ENCODE measurements at regions not wholly inside any gene's neighbourhood (a gene's known extent, or its start where the extent isn't known, plus 50 kb on each side); places are given as distances from the start of the nearest gene placed in this dataset.

DNA sequence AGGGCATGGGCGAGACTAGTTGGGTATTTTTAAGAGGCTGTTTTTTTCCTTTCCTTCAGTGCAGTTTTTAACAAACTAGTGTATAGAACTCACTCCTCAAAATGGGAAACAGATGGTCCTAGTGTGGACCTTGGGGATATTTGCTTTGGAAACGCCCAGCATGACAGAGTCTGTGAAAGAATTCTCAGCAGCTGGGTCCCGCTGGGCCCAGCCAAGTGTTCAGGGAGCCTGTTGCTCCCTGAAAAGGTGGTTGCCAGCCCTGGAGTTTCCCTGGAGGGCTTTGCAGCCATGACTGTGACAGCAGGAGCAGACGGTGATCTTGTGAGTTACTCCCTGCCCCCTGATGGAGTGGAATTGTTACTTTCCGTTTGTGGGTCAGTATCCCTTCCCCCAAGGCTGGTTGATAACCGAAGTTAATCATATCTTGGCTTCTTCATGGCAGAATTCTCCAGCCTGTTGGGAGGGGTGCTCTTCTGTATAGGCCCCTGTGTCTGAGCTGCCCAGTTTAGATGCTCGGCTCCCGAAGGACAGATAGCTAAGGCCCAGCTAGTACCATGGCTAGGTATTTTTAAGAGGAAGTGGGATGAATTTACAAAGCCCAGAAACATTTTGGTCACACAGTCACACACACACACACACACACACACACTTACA lies 278.6 kb upstream of the HABP2 start:
- CTCF ChIA-PET: interaction anchor here (1.0 to 1.1 kb wide), 3 partner anchors 34 to 108 kb away, joined by 3 read pairs; no protein-coding TSS in a partner anchor

DNA sequence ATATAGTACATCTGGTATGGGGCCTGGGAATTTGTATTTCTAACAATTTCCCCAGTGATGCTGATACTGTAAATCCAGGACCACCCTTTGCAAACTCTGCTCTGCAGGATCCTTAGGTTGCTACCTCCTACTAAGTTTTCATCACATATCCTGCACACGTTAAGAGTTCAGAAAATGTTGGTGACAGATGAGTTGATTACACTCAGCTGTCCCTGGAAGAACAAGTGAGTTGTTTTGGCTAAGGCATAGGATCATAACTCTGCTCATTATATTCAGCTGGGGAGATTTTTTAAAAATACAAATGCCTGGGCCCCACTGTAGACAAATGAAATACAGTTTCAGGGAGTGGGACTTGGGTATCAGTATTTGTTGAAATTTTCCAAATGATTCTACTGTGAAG lies 274.6 kb upstream of the HABP2 start:
- WGBS (ENCODE audit: insufficient coverage): 100% methylated on average over 1 of the region's 1 CpG
- DNase-seq: no peak
- H3K27me3 ChIP-seq (replicated peaks in 2 of 5; ENCODE audit: control insufficient read depth in 4 of 5, insufficient read depth in 5 of 5, low read length in 4 of 5): no peaks in the 10 kb centered on the region
- ChIA-PET POLR2A (no interaction called here), CTCF (no interaction called here)
- H3K36me3 ChIP-seq (ENCODE audit: control insufficient read depth in 4 of 4, insufficient read depth in 4 of 4, low read length in 3 of 4): no peaks in the 10 kb centered on the region
- H3K9me3 ChIP-seq (ENCODE audit: control extremely low read depth in 1 of 5, control insufficient read depth in 4 of 5, insufficient read depth in 2 of 5, low read depth in 1 of 5, low read length in 4 of 5): peaks cover 0 to 20% (median 8%) of the 10 kb centered on the region in 5 experiments
- H3K4me3 ChIP-seq (ENCODE audit: control insufficient read depth in 1 of 7, extremely low read depth in 1 of 7, insufficient read depth in 4 of 7, low read depth in 2 of 7, low read length in 6 of 7): no peak overlapping the region
- H3K27ac ChIP-seq (ENCODE audit: insufficient read depth in 1 of 2, low read depth in 1 of 2, low read length in 2 of 2, poor library complexity in 1 of 2, severe bottlenecking in 2 of 2): no peak overlapping the region
- H3K4me1 ChIP-seq (ENCODE audit: control extremely low read depth in 1 of 4, control insufficient read depth in 4 of 4, insufficient read depth in 4 of 4, low read length in 3 of 4): peaks cover 0 to 11% (median 10%) of the 10 kb centered on the region in 4 experiments

More for the DNA sequence above, 278.6 kb upstream of the HABP2 start:
- H3K36me3 ChIP-seq (ENCODE audit: control insufficient read depth in 4 of 4, insufficient read depth in 4 of 4, low read length in 3 of 4): no peaks in the 10 kb centered on the region
- POLR2A ChIA-PET: no interaction called here
- peaks cover 0 to 20% (median 8%) of the 10 kb centered on the region in 5 experiments for H3K9me3 ChIP-seq (ENCODE audit: control extremely low read depth in 1 of 5, control insufficient read depth in 4 of 5, insufficient read depth in 2 of 5, low read depth in 1 of 5, low read length in 4 of 5)
- WGBS (ENCODE audit: insufficient coverage): 94% methylated on average over 6 of the region's 8 CpGs
- DNase-seq: no peak
- H3K27ac ChIP-seq (ENCODE audit: insufficient read depth in 1 of 2, low read depth in 1 of 2, low read length in 2 of 2, poor library complexity in 1 of 2, severe bottlenecking in 2 of 2): no peak overlapping the region
- no peaks in the 10 kb centered on the region for H3K27me3 ChIP-seq (replicated peaks in 2 of 5; ENCODE audit: control insufficient read depth in 4 of 5, insufficient read depth in 5 of 5, low read length in 4 of 5)
- H3K4me3 ChIP-seq (ENCODE audit: control insufficient read depth in 1 of 7, extremely low read depth in 1 of 7, insufficient read depth in 4 of 7, low read depth in 2 of 7, low read length in 6 of 7): no peak overlapping the region
- H3K4me1 ChIP-seq (ENCODE audit: control extremely low read depth in 1 of 4, control insufficient read depth in 4 of 4, insufficient read depth in 4 of 4, low read length in 3 of 4): peaks cover 6 to 22% (median 19%) of the 10 kb centered on the region in 4 experiments

DNA sequence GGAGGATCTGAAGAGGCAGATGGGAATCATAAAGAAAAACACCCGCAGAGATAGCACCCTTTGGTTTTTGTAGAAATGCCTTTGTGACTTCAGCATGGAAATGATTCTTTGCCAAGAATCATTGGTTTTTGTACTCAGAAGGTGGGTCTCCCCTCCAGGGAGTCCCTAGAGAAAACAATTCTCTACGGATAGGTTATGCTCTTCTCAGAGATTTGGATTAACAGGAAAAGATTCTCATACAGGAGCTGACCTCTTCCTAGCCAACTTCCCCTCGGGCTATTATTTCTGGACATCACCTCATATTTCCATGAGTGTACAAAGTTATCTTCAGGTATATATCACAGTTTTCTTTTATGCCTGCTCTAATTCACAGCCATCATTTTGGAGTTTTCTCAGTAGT lies 274.2 kb upstream of the HABP2 start:
- WGBS (ENCODE audit: insufficient coverage): 67% methylated on average over 2 of the region's 3 CpGs
- H3K4me1 ChIP-seq (ENCODE audit: control extremely low read depth in 1 of 4, control insufficient read depth in 4 of 4, insufficient read depth in 4 of 4, low read length in 3 of 4): peaks cover 0 to 7% (median 5%) of the 10 kb centered on the region in 4 experiments
- H3K27ac ChIP-seq (ENCODE audit: insufficient read depth in 1 of 2, low read depth in 1 of 2, low read length in 2 of 2, poor library complexity in 1 of 2, severe bottlenecking in 2 of 2): no peak overlapping the region
- POLR2A ChIA-PET: no interaction called here
- no peak for DNase-seq
- no peaks in the 10 kb centered on the region for H3K27me3 ChIP-seq (replicated peaks in 2 of 5; ENCODE audit: control insufficient read depth in 4 of 5, insufficient read depth in 5 of 5, low read length in 4 of 5)
- CTCF ChIA-PET: no interaction called here
- H3K4me3 ChIP-seq (ENCODE audit: control insufficient read depth in 1 of 7, extremely low read depth in 1 of 7, insufficient read depth in 4 of 7, low read depth in 2 of 7, low read length in 6 of 7): no peak overlapping the region
- no peaks in the 10 kb centered on the region for H3K36me3 ChIP-seq (ENCODE audit: control insufficient read depth in 4 of 4, insufficient read depth in 4 of 4, low read length in 3 of 4)
- H3K9me3 ChIP-seq (ENCODE audit: control extremely low read depth in 1 of 5, control insufficient read depth in 4 of 5, insufficient read depth in 2 of 5, low read depth in 1 of 5, low read length in 4 of 5): peaks cover 0 to 20% (median 8%) of the 10 kb centered on the region in 5 experiments

DNA sequence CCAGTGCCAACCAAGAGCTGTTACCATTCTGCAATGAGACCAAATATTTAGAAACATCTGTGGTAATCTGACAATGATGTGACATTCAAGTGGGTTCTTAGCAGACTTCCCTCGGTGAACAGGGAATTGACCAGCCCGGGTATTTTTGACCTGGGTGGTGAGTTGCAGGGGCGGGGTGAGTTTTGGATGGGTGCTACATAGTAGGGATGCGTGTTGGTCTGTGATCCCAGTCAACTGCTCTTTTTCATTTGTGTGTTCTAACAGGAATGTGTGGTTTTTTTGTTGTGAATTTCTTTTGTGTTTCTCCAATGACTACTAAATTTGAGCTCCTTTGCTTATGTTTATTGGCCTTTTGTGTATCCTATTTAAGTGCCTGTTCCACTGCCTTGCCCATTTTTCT lies 273.6 kb upstream of the HABP2 start:
- H3K9me3 ChIP-seq (ENCODE audit: control extremely low read depth in 1 of 5, control insufficient read depth in 4 of 5, insufficient read depth in 2 of 5, low read depth in 1 of 5, low read length in 4 of 5): peaks cover 0 to 20% (median 8%) of the 10 kb centered on the region in 5 experiments
- H3K27me3 ChIP-seq (replicated peaks in 2 of 5; ENCODE audit: control insufficient read depth in 4 of 5, insufficient read depth in 5 of 5, low read length in 4 of 5): no peaks in the 10 kb centered on the region
- WGBS (ENCODE audit: insufficient coverage): 93% methylated on average over 3 of the region's 4 CpGs
- POLR2A ChIA-PET: interaction anchor here (0.6 kb wide), 1 partner anchor 605 kb away, joined by 5 read pairs; no protein-coding TSS in a partner anchor
- H3K4me1 ChIP-seq (ENCODE audit: control extremely low read depth in 1 of 4, control insufficient read depth in 4 of 4, insufficient read depth in 4 of 4, low read length in 3 of 4): peaks cover 0 to 1% (median 0%) of the 10 kb centered on the region in 4 experiments
- H3K27ac ChIP-seq (ENCODE audit: insufficient read depth in 1 of 2, low read depth in 1 of 2, low read length in 2 of 2, poor library complexity in 1 of 2, severe bottlenecking in 2 of 2): no peak overlapping the region
- DNase-seq: no peak
- CTCF ChIA-PET: no interaction called here
- no peaks in the 10 kb centered on the region for H3K36me3 ChIP-seq (ENCODE audit: control insufficient read depth in 4 of 4, insufficient read depth in 4 of 4, low read length in 3 of 4)
- H3K4me3 ChIP-seq (ENCODE audit: control insufficient read depth in 1 of 7, extremely low read depth in 1 of 7, insufficient read depth in 4 of 7, low read depth in 2 of 7, low read length in 6 of 7): no peak overlapping the region

DNA sequence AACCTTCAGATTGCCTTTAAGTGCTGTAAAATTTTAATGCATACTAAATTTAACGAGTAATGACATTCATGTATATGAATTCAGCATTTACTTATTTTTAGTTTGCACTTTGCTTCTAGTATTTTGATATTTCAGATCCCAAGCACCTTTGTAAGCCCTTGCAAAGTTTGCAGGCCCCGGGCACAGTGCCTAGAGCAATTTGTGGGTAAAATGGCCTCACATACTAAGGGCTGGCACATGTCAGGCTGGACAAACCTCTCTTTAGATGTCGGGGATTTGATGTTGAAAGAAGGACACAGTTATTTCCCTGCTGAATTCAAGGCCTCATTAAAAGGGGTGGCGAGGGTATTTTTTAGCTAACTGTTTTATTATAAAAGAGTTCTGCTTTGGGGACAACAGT lies 270.3 kb upstream of the HABP2 start:
- Histone ChIP-seq H3K4me1 (ENCODE audit: control extremely low read depth in 1 of 4, control insufficient read depth in 4 of 4, insufficient read depth in 4 of 4, low read length in 3 of 4) (no peaks in the 10 kb centered on the region), H3K4me3 (ENCODE audit: control insufficient read depth in 1 of 7, extremely low read depth in 1 of 7, insufficient read depth in 4 of 7, low read depth in 2 of 7, low read length in 6 of 7) (no peak overlapping the region), H3K9me3 (ENCODE audit: control extremely low read depth in 1 of 5, control insufficient read depth in 4 of 5, insufficient read depth in 2 of 5, low read depth in 1 of 5, low read length in 4 of 5) (peaks cover 0 to 3% (median 0%) of the 10 kb centered on the region in 5 experiments), H3K36me3 (ENCODE audit: control insufficient read depth in 4 of 4, insufficient read depth in 4 of 4, low read length in 3 of 4) (no peaks in the 10 kb centered on the region), H3K27me3 (replicated peaks in 2 of 5; ENCODE audit: control insufficient read depth in 4 of 5, insufficient read depth in 5 of 5, low read length in 4 of 5) (no peaks in the 10 kb centered on the region), H3K27ac (ENCODE audit: insufficient read depth in 1 of 2, low read depth in 1 of 2, low read length in 2 of 2, poor library complexity in 1 of 2, severe bottlenecking in 2 of 2) (no peak overlapping the region)
- DNase-seq: no peak
- WGBS (ENCODE audit: insufficient coverage): 94% methylated on average over 3 of the region's 4 CpGs
- CTCF ChIA-PET: interaction anchor here (1.5 kb wide), 1 partner anchor 11 kb away, joined by 4 read pairs; no protein-coding TSS in a partner anchor
- POLR2A ChIA-PET: no interaction called here

DNA sequence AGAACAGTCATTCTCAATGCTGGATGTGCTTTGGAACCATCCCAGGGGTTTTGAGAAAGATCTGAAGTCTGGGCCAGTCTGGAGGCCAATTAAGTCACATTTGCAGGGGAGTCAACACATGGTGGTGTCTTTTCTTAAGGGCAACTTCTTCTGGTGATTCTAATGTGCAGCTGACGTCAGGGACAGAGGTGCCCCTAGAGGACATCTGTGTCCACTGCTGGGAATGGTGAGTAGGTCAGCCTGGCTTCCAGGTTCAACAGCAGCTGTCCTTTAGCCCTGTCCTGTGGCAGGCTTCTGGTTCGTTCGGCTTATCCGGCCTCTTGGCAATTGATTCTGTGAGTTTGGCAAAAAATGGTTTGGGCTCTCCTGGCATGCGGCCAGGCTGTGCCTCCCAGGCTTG lies 269.7 kb upstream of the HABP2 start:
- peaks cover 0 to 3% (median 0%) of the 10 kb centered on the region in 5 experiments for H3K9me3 ChIP-seq (ENCODE audit: control extremely low read depth in 1 of 5, control insufficient read depth in 4 of 5, insufficient read depth in 2 of 5, low read depth in 1 of 5, low read length in 4 of 5)
- CTCF ChIA-PET: interaction anchor here (1.5 kb wide), 1 partner anchor 11 kb away, joined by 4 read pairs; no protein-coding TSS in a partner anchor
- no peak for DNase-seq
- no peaks in the 10 kb centered on the region for H3K4me1 ChIP-seq (ENCODE audit: control extremely low read depth in 1 of 4, control insufficient read depth in 4 of 4, insufficient read depth in 4 of 4, low read length in 3 of 4)
- H3K27ac ChIP-seq (ENCODE audit: insufficient read depth in 1 of 2, low read depth in 1 of 2, low read length in 2 of 2, poor library complexity in 1 of 2, severe bottlenecking in 2 of 2): no peak overlapping the region
- H3K4me3 ChIP-seq (ENCODE audit: control insufficient read depth in 1 of 7, extremely low read depth in 1 of 7, insufficient read depth in 4 of 7, low read depth in 2 of 7, low read length in 6 of 7): no peak overlapping the region
- WGBS (ENCODE audit: insufficient coverage): 98% methylated on average over 5 of the region's 5 CpGs
- POLR2A ChIA-PET: no interaction called here
- H3K27me3 ChIP-seq (replicated peaks in 2 of 5; ENCODE audit: control insufficient read depth in 4 of 5, insufficient read depth in 5 of 5, low read length in 4 of 5): no peaks in the 10 kb centered on the region
- no peaks in the 10 kb centered on the region for H3K36me3 ChIP-seq (ENCODE audit: control insufficient read depth in 4 of 4, insufficient read depth in 4 of 4, low read length in 3 of 4)

DNA sequence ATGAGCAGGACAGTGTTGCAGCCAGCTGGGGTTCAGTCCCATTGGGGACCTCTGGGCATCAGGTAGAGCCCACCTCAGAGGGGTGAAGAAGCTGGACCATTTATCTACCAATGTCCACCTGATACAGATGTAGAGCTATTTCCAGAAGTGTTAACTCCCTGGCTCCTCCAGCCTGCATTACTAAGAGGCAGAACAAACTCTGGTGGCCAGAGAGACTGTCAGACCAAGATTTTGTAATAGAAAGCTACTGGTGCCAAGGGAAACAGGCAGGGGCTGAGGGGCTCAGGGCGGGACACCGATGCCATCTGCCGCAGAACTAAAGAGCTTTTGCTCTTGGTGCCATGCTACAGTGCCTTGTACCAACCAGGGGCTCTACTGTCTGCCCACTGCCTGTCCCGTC lies 268.2 kb upstream of the HABP2 start:
- Histone ChIP-seq H3K9me3 (ENCODE audit: control extremely low read depth in 1 of 5, control insufficient read depth in 4 of 5, insufficient read depth in 2 of 5, low read depth in 1 of 5, low read length in 4 of 5) (peaks cover 0 to 3% (median 0%) of the 10 kb centered on the region in 5 experiments), H3K4me3 (ENCODE audit: control insufficient read depth in 1 of 7, extremely low read depth in 1 of 7, insufficient read depth in 4 of 7, low read depth in 2 of 7, low read length in 6 of 7) (no peak overlapping the region), H3K36me3 (ENCODE audit: control insufficient read depth in 4 of 4, insufficient read depth in 4 of 4, low read length in 3 of 4) (no peaks in the 10 kb centered on the region), H3K27me3 (replicated peaks in 2 of 5; ENCODE audit: control insufficient read depth in 4 of 5, insufficient read depth in 5 of 5, low read length in 4 of 5) (no peaks in the 10 kb centered on the region), H3K4me1 (ENCODE audit: control extremely low read depth in 1 of 4, control insufficient read depth in 4 of 4, insufficient read depth in 4 of 4, low read length in 3 of 4) (no peaks in the 10 kb centered on the region), H3K27ac (ENCODE audit: insufficient read depth in 1 of 2, low read depth in 1 of 2, low read length in 2 of 2, poor library complexity in 1 of 2, severe bottlenecking in 2 of 2) (no peak overlapping the region)
- 100% methylated on average over 4 of the region's 4 CpGs for whole genome bisulfite sequencing (ENCODE audit: insufficient coverage)
- CTCF ChIA-PET: interaction anchor here (1.8 kb wide), 1 partner anchor 9 kb away, joined by 5 read pairs; no protein-coding TSS in a partner anchor
- no peak for DNase-seq
- POLR2A ChIA-PET: no interaction called here
